ENCODE measurements at regions not wholly inside any gene's neighbourhood (a gene's known extent, or its start where the extent isn't known, plus 50 kb on each side); places are given as distances from the start of the nearest gene placed in this dataset.

DNA sequence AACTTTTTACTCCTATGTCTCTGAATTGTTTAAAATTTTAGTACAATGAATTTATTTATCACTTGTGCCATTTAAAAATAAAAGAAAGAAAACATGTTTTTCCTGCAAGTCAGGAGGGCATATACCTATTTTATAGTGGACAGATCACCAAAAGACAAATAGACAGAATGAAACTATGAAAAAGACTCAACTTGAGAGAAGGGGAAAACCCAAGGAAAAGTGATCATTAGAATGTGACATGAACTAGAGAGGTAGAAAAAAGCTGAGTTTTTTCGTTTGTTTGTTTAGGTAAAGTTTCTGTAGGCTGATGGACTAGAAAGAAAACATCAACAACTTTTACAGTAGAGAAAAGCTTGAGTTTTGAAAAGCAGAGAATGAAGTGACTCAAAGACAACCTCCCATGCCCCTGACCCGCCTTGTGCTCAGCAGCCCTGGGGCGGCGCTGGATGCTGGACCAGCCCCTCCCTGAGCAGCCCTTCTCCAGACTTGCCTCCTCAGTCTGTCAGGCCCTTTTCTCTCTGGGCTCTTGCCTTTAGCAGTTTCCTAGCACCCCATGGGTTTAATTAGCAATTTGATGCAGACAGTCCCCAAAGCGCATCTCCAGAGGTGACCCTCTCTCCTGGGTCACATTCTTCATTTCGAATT is 95.1 kb upstream of the ARID2 start:
- no peak for DNase-seq

DNA sequence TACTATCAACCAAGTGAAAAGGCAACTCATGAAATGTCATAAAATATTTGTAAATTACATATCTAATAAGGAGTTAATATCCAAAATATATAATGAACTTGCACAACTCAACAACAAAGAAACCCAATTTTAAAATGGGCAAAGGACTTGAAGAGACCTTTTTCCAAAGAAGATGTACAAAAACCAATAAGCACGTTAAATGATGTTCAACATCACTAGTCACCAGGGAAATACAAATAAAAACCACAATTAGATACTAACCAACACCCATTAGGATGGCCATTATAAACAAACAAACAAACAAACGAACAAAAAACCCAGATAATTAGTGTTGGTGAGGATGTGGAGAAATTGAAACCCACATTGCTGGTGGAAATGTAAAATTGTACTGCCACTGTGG is 92.3 kb upstream of the ARID2 start:
- DNase-seq, result no peak

DNA sequence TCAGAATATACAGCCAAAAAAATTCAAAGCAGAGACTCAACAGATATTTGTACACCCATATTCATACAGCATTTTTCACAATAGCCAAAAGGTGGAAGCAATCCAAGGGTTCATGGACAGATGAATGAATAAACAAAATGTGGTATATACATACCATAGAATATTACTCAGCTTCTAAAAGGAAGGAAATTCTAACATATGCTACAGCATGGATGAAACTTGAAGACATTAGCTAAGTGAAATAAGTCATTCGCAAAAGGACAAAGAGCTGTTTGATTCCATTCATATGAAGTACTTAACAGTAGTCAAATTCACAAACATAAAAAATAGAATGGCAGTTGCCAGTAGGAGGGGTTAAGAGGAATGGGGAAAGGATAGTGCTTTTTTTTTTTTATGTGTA is 91.8 kb upstream of the ARID2 start:
- no peak for DNase-seq

DNA sequence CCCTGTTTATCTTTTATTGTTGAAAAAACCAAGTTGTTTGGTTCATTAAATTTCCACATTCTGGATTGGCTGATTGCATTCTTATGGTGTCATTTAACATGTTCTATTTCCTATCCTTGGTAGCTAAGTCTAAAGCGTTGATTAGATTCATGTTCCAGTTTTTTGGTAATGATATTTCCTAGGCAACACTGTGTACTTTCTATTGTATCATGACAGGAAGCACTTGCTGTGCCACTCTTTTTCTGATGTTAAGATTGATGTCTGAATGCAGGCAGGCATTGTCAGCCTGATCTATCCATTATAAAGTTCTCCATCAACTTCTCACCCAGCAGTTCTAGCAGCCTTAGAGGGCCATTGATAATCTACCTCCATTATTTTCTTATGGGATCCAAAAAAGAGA is 91.1 kb upstream of the ARID2 start:
- DNase-seq, result no peak

DNA sequence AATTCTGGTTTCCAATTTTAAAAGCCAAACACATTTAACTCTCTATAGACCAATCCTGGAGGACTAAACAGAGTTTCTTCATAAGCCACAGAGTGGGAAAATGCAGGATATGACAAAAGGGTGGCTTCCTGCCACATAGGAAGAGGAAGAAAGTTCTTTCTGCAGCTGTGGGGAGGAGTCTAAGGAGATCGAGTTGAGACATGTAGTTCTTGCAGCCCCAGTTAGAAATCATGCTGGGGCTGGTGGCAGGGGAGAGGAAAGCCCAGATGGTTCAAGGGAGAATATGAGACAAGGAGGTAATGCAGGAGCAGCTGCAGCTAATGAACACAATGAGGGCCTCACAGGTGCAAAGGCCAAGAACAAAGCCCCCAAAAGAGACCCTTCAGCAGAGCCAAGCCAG is 85.0 kb upstream of the ARID2 start:
- DNase-seq, result peak; percentile 94

DNA sequence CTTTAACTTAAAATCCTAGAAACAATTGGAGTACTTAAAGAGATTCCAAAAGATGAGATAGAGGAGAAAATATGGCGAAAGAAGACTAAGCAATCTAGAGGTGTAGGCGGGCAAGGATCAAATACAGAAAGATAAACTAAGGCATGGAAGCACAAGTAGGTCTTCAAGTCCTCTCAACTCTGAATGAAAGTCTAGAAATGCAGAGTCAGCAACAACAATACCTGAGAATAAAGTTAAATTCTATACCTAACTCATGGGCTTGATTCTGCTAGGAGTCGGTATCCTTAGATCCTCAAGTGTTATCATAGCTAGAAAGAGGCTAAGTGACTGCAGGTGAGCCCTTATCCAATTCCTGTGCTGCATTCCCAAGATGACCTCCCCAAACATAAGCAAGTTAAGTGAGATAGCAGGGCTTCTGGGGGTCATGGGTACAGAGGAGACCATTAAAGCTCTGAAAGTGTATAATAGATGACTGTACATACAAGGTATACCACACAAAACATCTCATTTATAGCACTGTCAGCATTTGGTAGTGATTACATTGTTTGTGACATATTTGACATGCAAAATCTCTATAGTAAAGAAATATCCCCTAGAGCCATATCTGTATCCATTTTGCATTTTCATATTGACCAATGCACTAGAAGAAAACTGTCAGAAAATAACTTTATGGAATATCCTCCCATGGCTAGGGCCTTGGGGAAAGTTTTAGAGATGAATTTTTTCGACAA is 82.5 kb upstream of the ARID2 start:
- DNase-seq, result no peak

DNA sequence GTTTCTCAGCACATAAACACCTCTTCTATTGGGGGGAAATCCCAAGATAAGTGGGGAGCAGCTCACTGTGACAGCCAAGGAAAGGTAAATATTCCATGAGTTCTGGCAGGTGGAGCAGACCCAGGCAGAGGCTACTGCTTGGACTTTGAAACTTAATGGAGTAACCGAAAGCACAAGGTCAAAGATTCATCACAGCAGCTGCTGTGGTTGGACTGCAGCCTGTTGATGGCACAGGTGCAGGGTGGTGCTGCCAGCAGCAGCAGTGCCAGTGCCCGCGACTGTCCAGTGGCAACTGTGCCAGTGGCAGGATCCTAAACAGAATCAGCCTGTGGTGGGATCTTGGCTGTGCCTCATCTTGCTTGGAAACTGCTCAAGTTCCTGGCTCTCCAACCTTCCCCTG is 81.4 kb upstream of the ARID2 start:
- DNase-seq, result no peak

DNA sequence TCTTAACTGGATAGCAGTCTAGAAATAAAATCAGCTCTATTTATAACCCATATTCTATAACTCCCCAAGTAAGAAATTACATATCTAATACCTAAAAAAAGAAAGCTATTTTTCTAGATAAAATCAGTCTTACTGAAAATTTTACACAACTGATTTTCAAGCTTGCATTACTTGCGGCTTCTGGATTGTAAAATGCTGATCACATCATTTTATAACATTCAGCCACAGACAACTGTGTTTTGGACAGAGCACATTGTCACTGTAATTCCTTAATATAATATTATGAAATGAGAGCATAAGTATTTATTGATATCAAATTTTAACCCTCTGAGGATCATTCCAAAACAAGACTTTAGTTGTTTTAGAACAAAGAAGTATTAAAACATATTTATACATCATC is 78.5 kb upstream of the ARID2 start:
- no peak for DNase-seq

DNA sequence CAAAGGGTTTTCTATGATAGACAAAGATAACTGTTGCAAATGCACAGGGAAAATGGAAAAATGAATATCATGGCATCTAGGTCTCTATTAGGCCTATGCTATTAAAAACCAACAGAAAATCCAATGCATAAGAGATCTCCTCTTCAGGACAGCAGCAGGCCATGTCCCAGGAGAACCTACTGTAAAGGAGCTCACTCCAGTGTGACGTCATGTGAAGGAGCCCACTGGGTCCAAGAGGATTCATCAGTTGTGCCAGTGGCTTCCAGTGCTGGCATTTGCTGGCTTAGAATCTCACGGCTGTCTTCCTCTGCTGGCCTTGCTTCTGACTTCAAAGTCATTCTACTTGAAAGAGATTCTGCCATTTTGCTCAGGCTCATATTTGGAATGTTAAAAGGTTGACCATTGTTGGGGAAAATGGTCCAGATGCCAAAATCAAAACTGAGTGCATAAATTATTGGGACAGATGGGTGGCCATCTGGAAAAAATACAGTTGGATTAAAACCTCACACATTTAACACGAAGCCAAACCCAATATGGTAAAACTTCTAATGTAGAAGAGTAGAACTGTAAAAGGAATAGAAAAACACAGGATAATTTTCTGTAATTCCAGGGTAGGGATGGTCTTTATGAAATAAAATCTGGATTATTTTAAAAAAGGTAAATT is 75.4 kb upstream of the ARID2 start:
- DNase-seq, result no peak

DNA sequence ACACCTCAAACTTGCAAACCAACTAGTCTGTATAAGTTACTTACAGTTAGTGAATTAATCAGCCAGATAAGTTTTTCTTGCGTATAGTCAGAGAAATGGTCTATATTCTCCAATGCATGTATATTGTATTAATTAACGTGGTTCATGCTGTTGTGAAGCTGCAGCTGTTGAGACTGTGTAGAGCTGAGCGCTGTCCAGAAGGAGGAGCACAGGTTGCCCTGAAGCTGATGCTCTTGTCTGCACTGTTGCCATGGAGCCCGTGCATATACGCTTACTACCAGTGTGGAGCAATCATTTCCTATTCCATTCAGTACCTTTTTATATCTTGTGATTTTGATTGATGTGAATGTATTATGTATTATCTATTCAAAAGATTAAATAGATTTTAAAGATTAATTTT is 74.3 kb upstream of the ARID2 start:
- DNase-seq, result no peak

DNA sequence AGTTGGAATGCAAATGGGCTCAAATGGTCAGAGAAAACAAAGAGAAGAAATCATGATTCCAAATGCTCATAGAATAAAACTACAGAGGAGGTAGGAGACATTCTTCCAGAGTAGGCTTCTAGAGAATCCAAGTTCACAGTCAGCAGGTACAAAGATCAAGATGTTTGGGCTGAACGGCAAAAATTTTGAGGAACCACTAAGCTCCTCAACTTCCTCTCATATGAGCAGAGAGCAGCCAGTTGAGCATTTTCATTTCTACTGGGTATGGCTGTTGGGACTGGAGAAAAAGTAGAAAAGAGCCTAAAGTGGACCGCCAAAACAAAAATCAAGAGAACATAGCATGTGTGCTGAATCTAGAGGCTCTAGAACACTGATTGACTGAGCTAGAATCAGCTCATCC is 73.8 kb upstream of the ARID2 start:
- DNase-seq, result no peak

DNA sequence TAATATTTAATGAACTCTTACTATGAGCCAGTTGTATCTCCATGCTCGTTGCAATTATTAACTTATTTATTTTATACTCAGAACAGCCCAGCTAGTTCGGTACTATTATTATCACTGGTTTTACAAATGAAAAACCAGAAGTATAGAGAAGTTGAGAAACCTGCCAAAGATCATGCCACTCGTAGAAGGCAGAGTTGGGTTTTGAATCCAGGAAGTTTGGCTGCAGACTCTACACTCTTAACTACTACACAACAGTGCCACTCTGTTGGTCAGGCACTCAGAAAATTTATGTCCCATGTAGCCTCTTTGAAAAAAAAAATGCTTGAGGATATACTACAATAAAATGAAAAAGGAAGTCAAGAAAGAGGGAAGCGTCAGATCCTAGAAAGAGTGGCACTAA is 71.5 kb upstream of the ARID2 start:
- DNase-seq, result peak; percentile 18

DNA sequence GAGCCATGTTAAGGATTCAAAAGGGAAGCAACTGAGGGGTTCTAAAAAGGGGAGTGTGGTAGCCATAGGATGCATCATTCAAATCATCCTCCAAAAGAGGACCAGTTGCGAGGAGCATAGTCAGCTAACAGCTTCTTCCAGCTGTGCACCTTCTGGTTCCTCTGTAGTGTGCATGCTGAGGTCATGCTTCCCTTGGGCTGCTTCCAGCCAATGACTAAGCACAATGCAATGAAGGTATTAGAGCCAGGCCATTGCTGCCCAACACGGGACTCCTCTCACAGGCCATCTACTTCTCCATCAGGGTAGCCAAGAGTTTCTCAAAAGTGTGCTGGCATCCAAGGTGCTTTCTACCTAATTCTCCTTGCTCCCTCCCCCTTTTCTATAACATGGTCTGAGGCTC is 69.2 kb upstream of the ARID2 start:
- DNase-seq, result no peak

DNA sequence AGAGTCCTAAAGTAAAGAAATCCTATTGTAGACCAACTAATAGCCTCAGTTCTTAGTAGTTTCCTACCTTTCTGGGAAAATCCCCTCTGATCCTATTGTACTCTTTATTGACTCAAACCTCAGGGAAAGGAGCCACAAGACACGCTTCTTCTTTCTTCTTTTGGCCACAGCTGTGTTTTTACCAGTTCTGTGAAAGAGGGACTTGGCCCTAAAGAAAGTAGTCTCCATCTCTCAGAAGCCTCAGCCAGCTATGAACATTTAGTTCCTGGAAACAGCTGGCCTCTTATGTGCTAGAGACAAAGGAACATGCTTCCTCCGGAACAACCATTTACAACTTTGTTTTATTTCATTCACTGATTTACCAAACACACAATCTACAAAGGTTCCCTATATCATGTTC is 66.1 kb upstream of the ARID2 start:
- no peak for DNase-seq

DNA sequence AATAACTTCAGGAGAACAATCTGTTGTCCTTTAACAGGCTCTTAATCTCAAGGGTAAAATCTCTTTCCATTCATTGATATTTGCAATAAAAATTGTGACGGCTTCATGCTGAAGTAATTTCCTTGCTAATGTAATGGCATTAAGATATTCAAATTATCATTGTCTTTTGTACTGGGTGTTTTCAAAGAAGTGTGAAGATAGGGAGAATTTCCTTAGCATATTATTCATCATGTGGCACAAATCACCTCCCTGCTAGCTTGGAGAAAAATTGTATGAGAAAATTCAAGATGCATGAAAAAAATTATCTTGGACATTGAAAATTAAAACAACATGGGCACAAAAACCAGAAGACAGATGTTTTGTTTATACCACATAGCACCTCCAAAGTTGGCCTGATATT is 63.6 kb upstream of the ARID2 start:
- DNase-seq, result no peak

DNA sequence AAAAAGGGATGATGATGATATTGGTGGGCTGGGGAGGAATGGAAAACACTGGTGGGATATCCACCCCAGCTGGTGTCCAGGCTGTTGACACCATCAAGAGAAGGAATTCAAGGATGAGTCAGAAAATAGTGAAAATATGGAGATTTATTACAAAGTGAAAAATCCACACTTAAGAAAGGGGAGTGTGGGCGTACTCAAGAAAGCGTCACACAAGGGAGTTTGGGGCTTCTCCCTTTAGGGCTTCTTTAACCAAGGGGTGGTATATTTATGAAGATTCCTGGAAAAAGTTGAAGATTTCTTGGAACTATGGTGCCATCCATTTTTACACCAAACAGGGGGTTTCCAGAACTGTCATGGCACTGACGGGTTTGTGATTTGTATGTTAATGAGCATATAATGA is 63.1 kb upstream of the ARID2 start:
- DNase-seq, result no peak

DNA sequence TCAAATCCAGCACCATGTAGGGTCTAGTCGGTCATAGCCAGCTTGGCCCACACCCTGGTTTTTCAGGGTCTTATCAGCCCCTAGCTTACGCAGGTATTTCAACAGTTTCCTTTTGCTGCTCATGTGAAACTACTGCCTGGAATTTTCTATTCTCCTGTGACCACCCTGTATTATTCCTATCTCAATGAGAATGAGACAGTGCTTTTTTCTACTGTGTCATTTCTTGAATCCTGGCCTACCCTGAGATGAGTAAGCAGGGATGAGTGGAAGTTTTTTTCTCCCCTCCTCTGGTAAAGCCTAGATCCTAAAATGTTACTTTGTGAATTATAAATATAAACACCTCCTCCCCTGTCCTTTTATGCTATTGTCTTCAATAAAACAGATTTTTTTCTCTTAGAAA is 62.7 kb upstream of the ARID2 start:
- no peak for DNase-seq

DNA sequence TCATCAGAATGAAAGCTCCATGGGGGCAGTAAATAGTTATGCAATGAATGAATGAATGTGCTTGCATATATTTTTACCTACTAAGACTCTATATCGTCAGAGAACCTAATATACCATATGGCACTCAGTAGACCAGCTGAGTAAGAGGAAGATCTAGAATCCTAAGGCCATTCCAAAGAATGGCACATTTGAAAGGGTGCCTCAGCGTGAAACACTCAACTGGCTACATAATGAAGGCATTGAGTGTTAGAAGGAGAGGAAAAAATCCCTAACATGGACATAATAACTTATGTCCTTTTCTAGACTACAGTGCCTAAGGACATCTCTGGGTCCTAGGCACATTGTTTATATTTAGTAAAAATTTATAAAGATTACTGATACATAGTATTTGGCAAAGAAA is 61.7 kb upstream of the ARID2 start:
- no peak for DNase-seq

DNA sequence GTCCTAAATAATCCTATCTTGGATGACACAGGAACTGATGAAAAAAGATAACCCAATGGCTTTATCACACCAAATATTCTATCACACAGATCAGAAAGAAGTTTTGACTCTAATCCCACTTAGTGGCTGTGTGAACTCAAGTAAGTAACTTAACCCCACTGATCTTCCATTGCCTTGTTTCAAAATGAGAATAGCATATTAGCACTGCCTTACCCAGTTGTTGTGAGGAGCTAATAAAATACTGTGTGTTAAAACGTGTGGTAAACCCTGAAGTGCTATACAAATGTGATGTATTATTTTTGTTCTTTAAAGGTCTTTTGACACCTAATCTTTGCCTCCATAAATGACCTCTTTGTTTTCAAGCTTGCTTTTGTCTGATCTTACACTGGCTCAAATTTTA is 60.9 kb upstream of the ARID2 start:
- no peak for DNase-seq

DNA sequence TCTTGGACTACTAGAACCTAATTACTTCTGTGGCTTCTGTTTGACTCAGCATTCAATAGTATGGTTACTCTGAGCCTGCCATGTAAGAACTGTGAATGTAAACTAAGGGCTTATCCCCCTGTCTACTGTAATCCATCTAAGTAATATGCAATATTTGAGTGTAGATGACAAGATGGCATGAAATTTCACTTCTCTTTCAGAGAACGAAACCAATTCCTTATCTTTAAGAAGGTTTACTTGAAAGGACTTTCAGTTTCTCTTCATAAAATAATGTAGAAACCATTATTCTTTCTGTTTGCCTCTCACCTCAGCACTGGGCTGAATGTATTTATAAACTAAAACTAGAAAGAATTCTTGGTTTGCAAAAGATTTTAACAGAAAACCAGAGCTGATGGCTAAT is 60.4 kb upstream of the ARID2 start:
- DNase-seq, result no peak

DNA sequence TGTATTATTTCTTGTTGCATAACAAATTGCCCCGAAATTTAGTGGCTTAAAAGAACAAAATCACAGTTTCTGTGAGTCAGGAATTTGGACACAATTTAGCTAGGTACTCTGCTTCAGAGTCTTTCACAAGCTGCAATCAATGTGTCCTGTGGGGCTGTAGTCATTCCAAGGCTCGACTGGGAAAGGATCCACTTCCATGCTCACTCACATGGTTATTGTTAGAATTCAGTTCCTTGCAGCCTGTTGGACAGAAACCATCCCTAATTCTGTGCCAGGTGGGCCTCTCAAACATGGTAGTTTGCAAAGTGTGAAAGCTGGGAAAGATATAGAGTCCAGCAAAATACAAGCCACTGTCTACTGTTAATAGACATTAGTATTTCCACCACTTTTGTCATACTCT is 59.7 kb upstream of the ARID2 start:
- no peak for DNase-seq

DNA sequence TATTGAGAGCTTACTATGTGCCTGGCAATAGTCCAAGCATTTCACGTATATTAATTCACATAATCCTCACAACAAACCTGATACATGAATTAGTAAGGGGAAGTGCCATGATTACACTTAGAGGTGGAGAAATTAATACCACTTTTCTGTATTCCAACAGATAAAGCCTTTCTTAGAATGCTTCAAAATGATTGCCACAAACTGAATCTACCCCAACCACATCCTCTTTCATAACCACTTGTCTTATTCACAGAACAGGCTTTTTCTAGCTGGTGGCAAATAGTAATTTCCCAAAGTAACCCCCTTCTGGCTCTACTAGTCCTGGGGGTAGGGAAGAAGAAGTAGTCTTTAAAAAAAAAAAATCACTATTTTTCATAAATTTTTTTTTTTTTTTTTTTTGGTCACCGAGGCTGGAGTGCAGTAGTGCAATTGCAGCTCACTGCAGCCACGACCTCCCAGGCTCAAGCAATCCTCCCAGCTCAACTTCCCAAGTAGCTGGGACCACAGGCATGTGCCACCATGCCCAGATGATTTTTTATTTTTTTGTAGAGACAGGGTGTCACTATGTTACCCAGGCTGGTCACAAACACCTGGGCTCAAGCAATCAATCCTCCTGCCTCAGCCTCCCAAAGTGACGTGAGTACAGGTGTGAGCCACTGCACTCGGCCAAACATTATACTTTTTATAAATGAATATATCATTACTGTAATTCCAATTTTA is 59.0 kb upstream of the ARID2 start:
- DNase-seq, result peak; percentile 97

DNA sequence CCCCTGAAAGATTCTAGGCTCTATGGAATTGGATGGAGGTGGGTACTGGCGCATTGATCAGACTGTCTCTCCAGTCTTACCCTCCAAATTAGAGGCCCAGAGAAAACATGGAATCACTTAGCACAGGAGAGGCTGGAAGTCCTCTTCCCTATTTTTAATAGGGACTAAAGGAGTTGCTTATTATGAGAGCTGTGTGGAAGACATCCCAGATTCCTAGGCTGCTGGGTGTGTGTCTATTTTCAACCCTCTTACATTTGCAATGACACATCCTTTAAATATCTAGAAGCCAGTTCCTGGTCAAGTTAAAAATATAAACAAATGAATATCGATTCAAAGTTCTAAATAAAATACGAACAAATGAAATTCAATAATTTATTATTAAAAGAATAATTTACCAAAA is 58.3 kb upstream of the ARID2 start:
- DNase-seq, result no peak
